K562 (cell line): ENCODE measurements at regions not wholly inside any gene's neighbourhood (a gene's known extent, or its start where the extent isn't known, plus 50 kb on each side); places are given as distances from the start of the nearest gene placed in this dataset.
"Not testable (repeated sequence)": the region's sequence is repeated elsewhere in the genome, so short reads cannot be mapped to it uniquely, and the experiment has no call there.

Experiments
- POLR2A ChIP-seq: fragments of 450-650 bp; conservative IDR thresholded peaks from 2 replicates; pipeline ENCODE4 v1.6.1; 2016
- RFX1 ChIP-seq: fragments of 450-650 bp; IDR thresholded peaks from 2 replicates; pipeline ENCODE4 v1.6.1; 2016; ENCODE audit warnings: mild to moderate bottlenecking, moderate library complexity
- TF ChIP-seq, protein P1 (sequence below): sonication (generic); formaldehyde crosslinking; IDR thresholded peaks from 2 replicates; pipeline ENCODE4 v1.8.0; 2022; ENCODE audit warnings: missing genetic modification reagents, mild to moderate bottlenecking, borderline replicate concordance
- TF ChIP-seq, protein P2 (sequence below): sonication (generic); formaldehyde crosslinking; IDR thresholded peaks from 2 replicates; pipeline ENCODE4 v1.9.0; 2022; ENCODE audit warnings: mild to moderate bottlenecking, missing genetic modification reagents

DNA sequence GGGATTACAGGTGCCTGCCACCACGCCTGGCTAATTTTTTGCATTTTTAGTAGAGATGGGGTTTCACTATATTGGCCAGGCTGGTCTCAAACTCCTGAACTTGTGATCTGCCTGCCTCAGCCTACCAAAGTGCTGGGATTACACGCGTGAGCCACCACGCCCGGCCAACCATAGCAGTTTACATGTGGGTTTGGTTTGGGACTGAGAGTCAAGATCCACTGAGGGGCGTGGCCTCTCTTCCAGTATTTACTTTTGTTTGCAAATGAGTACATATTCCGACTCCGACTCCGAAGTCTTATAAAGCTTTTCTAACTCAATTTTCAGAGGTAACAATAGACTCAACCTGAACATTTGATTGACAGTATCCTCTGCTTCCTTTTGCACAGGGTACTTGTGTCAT lies 135.4 kb downstream of the LRIG2 start:
- TF ChIP-seq, protein P1, sequence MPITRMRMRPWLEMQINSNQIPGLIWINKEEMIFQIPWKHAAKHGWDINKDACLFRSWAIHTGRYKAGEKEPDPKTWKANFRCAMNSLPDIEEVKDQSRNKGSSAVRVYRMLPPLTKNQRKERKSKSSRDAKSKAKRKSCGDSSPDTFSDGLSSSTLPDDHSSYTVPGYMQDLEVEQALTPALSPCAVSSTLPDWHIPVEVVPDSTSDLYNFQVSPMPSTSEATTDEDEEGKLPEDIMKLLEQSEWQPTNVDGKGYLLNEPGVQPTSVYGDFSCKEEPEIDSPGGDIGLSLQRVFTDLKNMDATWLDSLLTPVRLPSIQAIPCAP (CRISPR knock-in tag) = not testable (repeated sequence)
- TF ChIP-seq POLR2A, RFX1: not testable (repeated sequence)
- TF ChIP-seq, protein P2, sequence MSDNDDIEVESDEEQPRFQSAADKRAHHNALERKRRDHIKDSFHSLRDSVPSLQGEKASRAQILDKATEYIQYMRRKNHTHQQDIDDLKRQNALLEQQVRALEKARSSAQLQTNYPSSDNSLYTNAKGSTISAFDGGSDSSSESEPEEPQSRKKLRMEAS (CRISPR knock-in tag) = not testable (repeated sequence)
